ENCODE measurements at regions not wholly inside any gene's neighbourhood (a gene's known extent, or its start where the extent isn't known, plus 50 kb on each side); places are given as distances from the start of the nearest gene placed in this dataset.

DNA sequence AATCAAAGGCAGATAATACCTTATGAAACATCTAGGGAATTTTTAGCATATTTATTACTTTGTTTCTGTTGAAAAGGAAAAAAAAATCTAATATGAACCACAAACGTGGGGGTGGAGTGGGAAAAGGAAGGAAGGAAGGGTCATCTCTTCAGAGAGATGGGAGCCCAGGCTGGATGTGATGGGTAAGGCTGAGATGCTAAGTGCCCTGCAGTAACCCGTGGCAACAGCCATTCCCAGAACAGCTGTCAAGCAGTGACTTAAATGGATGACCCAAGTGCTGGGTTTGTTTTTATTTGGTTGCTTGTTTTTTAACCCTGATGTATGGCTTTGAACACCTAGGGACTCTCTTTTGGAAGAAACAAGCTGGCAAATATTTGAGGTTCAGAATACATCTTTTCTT, 50.7 kb upstream of the KLF7 start:
- Histone ChIP-seq H3K9ac (ENCODE audit: low read length) (no peak overlapping the region), H3K4me2 (ENCODE audit: low read depth, low read length, poor library complexity, severe bottlenecking) (no peak overlapping the region), H3K27ac (ENCODE audit: low read length) (no peak overlapping the region), H4K20me1 (ENCODE audit: insufficient read depth, low read depth, low read length) (no peaks in the 10 kb centered on the region), H3K36me3 (ENCODE audit: insufficient read depth, low read length) (no peaks in the 10 kb centered on the region), H3K4me3 (ENCODE audit: low read length) (no peak overlapping the region), H3K9me3 (ENCODE audit: low read length) (no peaks in the 10 kb centered on the region), H3K79me2 (ENCODE audit: low read length) (no peaks in the 10 kb centered on the region), H2AFZ (ENCODE audit: low read length) (no peak overlapping the region), H3K4me1 (ENCODE audit: low read length) (no peaks in the 10 kb centered on the region), H3K9me2 (replicated peaks; ENCODE audit: insufficient read depth, low read length) (no peaks in the 10 kb centered on the region), H3K27me3 (ENCODE audit: low read length) (no peaks in the 10 kb centered on the region)
- no peak for DNase-seq

DNA sequence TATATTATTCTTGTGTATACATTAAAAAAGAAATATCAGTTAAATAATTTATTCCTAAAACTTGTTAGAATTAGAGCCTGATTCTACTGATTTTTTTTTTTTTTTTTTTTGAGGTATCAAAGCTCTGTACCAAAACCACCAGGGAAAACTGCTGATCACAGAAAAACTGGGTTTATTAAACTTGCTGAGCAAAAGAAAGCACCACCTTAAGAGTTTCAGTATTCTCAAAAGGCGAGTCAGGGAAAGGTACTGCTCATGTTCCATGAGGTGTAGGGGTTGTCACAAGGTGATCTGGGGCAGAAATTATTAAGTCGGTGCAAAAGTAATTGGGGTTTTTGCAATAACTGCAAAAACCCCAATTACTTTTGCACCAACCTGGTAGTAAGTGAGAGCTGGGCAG, 51.7 kb upstream of the KLF7 start:
- no peaks in the 10 kb centered on the region for H3K36me3 ChIP-seq (ENCODE audit: insufficient read depth, low read length)
- DNase-seq = no peak
- H3K4me2 ChIP-seq (ENCODE audit: low read depth, low read length, poor library complexity, severe bottlenecking) = no peak overlapping the region
- H3K79me2 ChIP-seq (ENCODE audit: low read length) = no peaks in the 10 kb centered on the region
- H2AFZ ChIP-seq (ENCODE audit: low read length) = no peak overlapping the region
- no peaks in the 10 kb centered on the region for H3K9me3 ChIP-seq (ENCODE audit: low read length)
- no peaks in the 10 kb centered on the region for H3K9me2 ChIP-seq (replicated peaks; ENCODE audit: insufficient read depth, low read length)
- no peak overlapping the region for H3K9ac ChIP-seq (ENCODE audit: low read length)
- H3K27me3 ChIP-seq (ENCODE audit: low read length) = no peaks in the 10 kb centered on the region
- no peak overlapping the region for H3K27ac ChIP-seq (ENCODE audit: low read length)
- no peak overlapping the region for H3K4me3 ChIP-seq (ENCODE audit: low read length)
- H3K4me1 ChIP-seq (ENCODE audit: low read length) = no peaks in the 10 kb centered on the region
- H4K20me1 ChIP-seq (ENCODE audit: insufficient read depth, low read depth, low read length) = no peaks in the 10 kb centered on the region

DNA sequence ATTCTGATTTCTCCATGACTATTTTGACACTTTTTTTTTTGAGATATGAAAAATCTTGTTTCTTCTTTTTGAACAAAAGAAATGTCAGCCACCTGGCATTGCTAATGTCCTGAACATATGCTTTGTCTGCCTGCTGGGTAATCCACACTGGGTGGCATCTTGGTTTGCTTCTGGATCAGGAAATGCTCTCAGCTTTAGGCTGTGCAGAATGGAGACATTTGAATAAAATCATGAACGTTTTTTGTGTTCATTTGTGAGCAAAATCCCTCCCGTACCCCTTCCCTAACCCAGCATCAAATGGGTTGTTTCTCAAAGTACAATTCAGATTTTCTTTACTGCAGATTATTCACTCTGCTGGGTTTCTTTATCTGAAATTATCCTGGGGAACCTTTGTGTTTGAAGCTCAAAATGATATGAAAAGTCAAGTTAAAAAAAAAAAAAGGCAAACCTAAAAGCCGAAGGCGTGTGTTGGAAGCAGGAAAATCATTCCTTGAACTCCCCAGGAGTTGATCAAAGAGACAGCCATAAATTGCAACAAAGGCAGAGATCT, 53.4 kb upstream of the KLF7 start:
- no peak overlapping the region for H3K27ac ChIP-seq (ENCODE audit: low read length)
- no peak overlapping the region for H3K4me2 ChIP-seq (ENCODE audit: low read depth, low read length, poor library complexity, severe bottlenecking)
- peak; percentile 40 for DNase-seq
- H3K4me1 ChIP-seq (ENCODE audit: low read length) = no peaks in the 10 kb centered on the region
- H3K9me2 ChIP-seq (replicated peaks; ENCODE audit: insufficient read depth, low read length) = no peaks in the 10 kb centered on the region
- H3K36me3 ChIP-seq (ENCODE audit: insufficient read depth, low read length) = no peaks in the 10 kb centered on the region
- H3K9me3 ChIP-seq (ENCODE audit: low read length) = no peaks in the 10 kb centered on the region
- no peaks in the 10 kb centered on the region for H4K20me1 ChIP-seq (ENCODE audit: insufficient read depth, low read depth, low read length)
- H3K4me3 ChIP-seq (ENCODE audit: low read length) = no peak overlapping the region
- no peaks in the 10 kb centered on the region for H3K27me3 ChIP-seq (ENCODE audit: low read length)
- no peaks in the 10 kb centered on the region for H3K79me2 ChIP-seq (ENCODE audit: low read length)
- H3K9ac ChIP-seq (ENCODE audit: low read length) = no peak overlapping the region
- H2AFZ ChIP-seq (ENCODE audit: low read length) = no peak overlapping the region

DNA sequence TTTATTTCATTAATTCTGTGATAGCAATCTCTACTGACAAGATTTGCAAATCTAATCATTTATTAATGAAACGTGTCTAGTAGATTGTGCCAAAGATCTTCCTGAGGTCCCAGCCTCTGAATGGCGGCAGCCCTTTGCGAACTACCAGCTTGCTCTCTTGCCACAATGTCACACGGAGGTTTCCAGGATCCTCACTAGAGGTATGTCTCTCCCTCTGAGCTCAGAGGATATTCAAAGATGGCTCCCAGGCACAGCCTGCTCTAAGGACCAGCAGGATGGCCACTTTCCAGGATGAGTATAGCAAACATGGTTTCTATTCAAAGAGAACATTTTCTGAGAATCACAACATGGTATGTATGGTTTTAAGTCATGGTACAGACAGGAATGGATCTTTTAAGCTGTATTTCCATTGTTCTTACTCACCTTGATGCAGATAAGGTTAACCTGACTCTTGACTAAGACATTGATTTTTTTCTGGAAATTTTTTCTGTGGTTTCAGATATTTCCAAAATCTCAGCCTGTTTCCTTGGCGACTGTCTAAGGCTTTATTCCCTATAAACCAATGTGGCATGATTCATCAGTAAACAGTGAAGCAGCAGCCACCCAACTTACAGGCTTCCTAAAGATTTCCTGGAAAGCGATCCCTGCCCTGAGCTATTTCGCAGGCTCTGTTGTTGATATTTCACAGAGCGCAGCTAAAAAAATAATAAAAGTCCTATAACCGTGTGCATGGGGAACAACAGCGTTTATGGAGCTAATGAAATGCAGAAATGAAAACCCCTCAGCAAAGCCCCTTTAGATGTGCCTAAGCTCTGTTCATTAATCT, 54.1 kb upstream of the KLF7 start:
- H3K9me3 ChIP-seq (ENCODE audit: low read length) = no peaks in the 10 kb centered on the region
- H3K9me2 ChIP-seq (replicated peaks; ENCODE audit: insufficient read depth, low read length) = no peaks in the 10 kb centered on the region
- no peaks in the 10 kb centered on the region for H3K27me3 ChIP-seq (ENCODE audit: low read length)
- no peaks in the 10 kb centered on the region for H3K79me2 ChIP-seq (ENCODE audit: low read length)
- DNase-seq = no peak
- H3K4me3 ChIP-seq (ENCODE audit: low read length) = no peak overlapping the region
- no peaks in the 10 kb centered on the region for H3K4me1 ChIP-seq (ENCODE audit: low read length)
- no peak overlapping the region for H2AFZ ChIP-seq (ENCODE audit: low read length)
- H3K27ac ChIP-seq (ENCODE audit: low read length) = no peak overlapping the region
- H3K4me2 ChIP-seq (ENCODE audit: low read depth, low read length, poor library complexity, severe bottlenecking) = no peak overlapping the region
- H4K20me1 ChIP-seq (ENCODE audit: insufficient read depth, low read depth, low read length) = no peaks in the 10 kb centered on the region
- H3K36me3 ChIP-seq (ENCODE audit: insufficient read depth, low read length) = no peaks in the 10 kb centered on the region
- no peak overlapping the region for H3K9ac ChIP-seq (ENCODE audit: low read length)

DNA sequence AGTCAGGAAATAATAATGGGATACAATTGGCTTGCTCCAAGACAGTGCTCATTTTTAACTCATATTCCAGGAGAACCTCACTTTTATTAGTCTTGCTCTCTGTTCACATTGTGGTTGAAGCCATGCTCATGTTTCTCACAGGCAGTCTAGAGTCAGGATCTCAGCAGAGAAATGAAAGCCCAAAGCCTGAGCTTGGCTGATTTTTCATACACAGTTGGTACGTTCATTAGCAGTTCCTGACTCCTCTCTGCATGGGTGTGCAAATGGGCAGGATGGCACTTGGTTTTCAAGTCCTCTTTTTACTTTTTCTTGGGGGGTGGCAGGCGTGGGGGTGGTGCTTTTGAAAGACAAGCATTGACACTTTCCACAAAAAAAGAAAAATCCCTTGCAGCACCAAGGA, 56.0 kb upstream of the KLF7 start:
- H3K9me2 ChIP-seq (replicated peaks; ENCODE audit: insufficient read depth, low read length) = no peaks in the 10 kb centered on the region
- DNase-seq = no peak
- no peaks in the 10 kb centered on the region for H3K4me1 ChIP-seq (ENCODE audit: low read length)

DNA sequence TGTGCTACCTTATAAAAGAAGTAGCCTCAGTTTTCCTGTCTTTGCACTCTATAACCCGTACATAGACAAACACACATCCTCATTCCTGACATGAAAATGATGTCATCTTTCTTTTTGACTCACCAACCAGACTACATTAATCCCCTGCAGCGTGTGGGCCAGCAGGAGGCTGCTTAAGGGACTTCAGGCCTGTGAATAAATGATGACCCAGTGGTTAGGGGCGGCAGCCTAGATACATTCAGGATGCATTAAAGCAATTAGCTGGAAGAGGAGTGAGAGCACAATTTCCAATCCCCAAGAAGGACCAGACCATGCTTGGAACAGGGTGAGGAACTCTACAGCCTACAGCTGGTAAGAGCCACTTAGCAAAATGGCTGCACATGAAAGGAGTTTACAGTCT, 57.3 kb upstream of the KLF7 start:
- H3K4me2 ChIP-seq (ENCODE audit: low read depth, low read length, poor library complexity, severe bottlenecking) = no peak overlapping the region
- H3K9ac ChIP-seq (ENCODE audit: low read length) = no peak overlapping the region
- H3K9me2 ChIP-seq (replicated peaks; ENCODE audit: insufficient read depth, low read length) = no peaks in the 10 kb centered on the region
- no peaks in the 10 kb centered on the region for H3K27me3 ChIP-seq (ENCODE audit: low read length)
- H3K9me3 ChIP-seq (ENCODE audit: low read length) = no peaks in the 10 kb centered on the region
- H3K4me1 ChIP-seq (ENCODE audit: low read length) = no peaks in the 10 kb centered on the region
- no peaks in the 10 kb centered on the region for H3K79me2 ChIP-seq (ENCODE audit: low read length)
- H3K4me3 ChIP-seq (ENCODE audit: low read length) = no peak overlapping the region
- no peak overlapping the region for H3K27ac ChIP-seq (ENCODE audit: low read length)
- DNase-seq = no peak
- no peaks in the 10 kb centered on the region for H4K20me1 ChIP-seq (ENCODE audit: insufficient read depth, low read depth, low read length)
- no peak overlapping the region for H2AFZ ChIP-seq (ENCODE audit: low read length)
- H3K36me3 ChIP-seq (ENCODE audit: insufficient read depth, low read length) = no peaks in the 10 kb centered on the region

More for the DNA sequence above, 56.0 kb upstream of the KLF7 start:
- Histone ChIP-seq H3K36me3 (ENCODE audit: insufficient read depth, low read length) (no peaks in the 10 kb centered on the region), H3K4me3 (ENCODE audit: low read length) (no peak overlapping the region), H3K27me3 (ENCODE audit: low read length) (no peaks in the 10 kb centered on the region), H3K27ac (ENCODE audit: low read length) (no peak overlapping the region), H3K9ac (ENCODE audit: low read length) (no peak overlapping the region), H3K79me2 (ENCODE audit: low read length) (no peaks in the 10 kb centered on the region), H2AFZ (ENCODE audit: low read length) (no peak overlapping the region), H3K9me3 (ENCODE audit: low read length) (no peaks in the 10 kb centered on the region), H4K20me1 (ENCODE audit: insufficient read depth, low read depth, low read length) (no peaks in the 10 kb centered on the region), H3K4me2 (ENCODE audit: low read depth, low read length, poor library complexity, severe bottlenecking) (no peak overlapping the region)

DNA sequence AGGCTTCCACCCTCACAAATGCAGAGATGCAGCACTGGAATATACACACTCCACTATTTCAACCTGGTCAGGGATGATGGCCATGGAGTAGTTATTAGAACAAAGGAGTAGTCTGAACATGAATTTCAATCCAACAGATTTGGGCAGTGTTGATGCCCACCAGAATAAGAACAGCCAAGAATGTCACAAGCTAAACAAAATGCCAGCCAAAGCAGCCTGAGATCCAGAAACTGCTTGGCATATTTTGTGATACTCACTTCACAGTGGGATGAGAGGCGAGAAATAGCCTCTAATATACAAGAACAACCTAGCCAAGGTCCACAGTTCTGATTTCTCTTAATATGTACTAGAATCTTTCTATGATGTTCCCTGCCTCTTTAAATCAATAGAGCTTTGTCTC, 58.6 kb upstream of the KLF7 start:
- Histone ChIP-seq H3K79me2 (ENCODE audit: low read length) (no peaks in the 10 kb centered on the region), H3K9me2 (replicated peaks; ENCODE audit: insufficient read depth, low read length) (no peaks in the 10 kb centered on the region), H4K20me1 (ENCODE audit: insufficient read depth, low read depth, low read length) (no peaks in the 10 kb centered on the region), H3K27me3 (ENCODE audit: low read length) (no peaks in the 10 kb centered on the region), H3K27ac (ENCODE audit: low read length) (no peak overlapping the region), H3K4me2 (ENCODE audit: low read depth, low read length, poor library complexity, severe bottlenecking) (no peak overlapping the region), H2AFZ (ENCODE audit: low read length) (no peak overlapping the region), H3K4me1 (ENCODE audit: low read length) (no peaks in the 10 kb centered on the region), H3K36me3 (ENCODE audit: insufficient read depth, low read length) (no peaks in the 10 kb centered on the region), H3K9ac (ENCODE audit: low read length) (no peak overlapping the region), H3K4me3 (ENCODE audit: low read length) (no peak overlapping the region), H3K9me3 (ENCODE audit: low read length) (no peaks in the 10 kb centered on the region)
- no peak for DNase-seq

DNA sequence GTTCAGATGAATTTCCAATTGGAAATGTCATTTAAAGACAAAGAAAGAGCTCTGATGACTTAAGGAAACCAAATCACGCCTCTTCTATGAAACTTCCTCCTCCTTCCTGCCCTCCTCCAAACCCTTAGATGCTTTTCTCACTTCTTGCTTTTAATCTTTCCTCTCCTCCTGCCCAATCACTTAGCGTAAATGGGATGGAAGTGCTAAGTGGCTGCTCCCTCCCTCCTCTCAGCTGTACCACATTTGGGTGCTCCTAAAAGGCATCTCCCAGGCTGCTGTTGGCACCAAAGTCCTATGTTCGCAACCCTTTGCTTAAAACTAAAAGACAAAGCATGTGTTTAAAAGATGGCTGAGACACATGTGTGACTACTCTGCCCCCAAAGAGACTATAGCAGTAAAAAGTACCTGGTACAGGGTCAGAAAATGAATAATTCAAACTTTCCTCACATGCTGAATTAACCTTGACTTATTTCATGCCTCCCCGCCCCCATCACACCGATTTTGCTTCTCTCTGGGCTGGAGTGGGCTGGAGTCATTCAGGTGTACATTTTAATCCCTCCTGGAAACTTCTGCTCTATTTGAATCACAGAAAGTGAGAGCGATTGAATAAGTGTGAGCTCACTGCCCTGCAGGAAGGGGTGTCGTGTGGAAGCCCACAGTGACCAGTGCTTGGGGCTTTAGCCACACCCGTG, 59.2 kb upstream of the KLF7 start:
- no peaks in the 10 kb centered on the region for H3K27me3 ChIP-seq (ENCODE audit: low read length)
- no peaks in the 10 kb centered on the region for H4K20me1 ChIP-seq (ENCODE audit: insufficient read depth, low read depth, low read length)
- H3K9ac ChIP-seq (ENCODE audit: low read length) = no peak overlapping the region
- no peak for DNase-seq
- no peak overlapping the region for H3K27ac ChIP-seq (ENCODE audit: low read length)
- no peaks in the 10 kb centered on the region for H3K4me1 ChIP-seq (ENCODE audit: low read length)
- H3K79me2 ChIP-seq (ENCODE audit: low read length) = no peaks in the 10 kb centered on the region
- H3K9me2 ChIP-seq (replicated peaks; ENCODE audit: insufficient read depth, low read length) = no peaks in the 10 kb centered on the region
- H3K9me3 ChIP-seq (ENCODE audit: low read length) = no peaks in the 10 kb centered on the region
- no peak overlapping the region for H3K4me3 ChIP-seq (ENCODE audit: low read length)
- no peak overlapping the region for H2AFZ ChIP-seq (ENCODE audit: low read length)
- no peak overlapping the region for H3K4me2 ChIP-seq (ENCODE audit: low read depth, low read length, poor library complexity, severe bottlenecking)
- no peaks in the 10 kb centered on the region for H3K36me3 ChIP-seq (ENCODE audit: insufficient read depth, low read length)
